Body of pancreas (tissue), 4 donors: ENCODE measurements at regions not wholly inside any gene's neighbourhood (a gene's known extent, or its start where the extent isn't known, plus 50 kb on each side); places are given as distances from the start of the nearest gene placed in this dataset.

Experiments used
- POLR2A ChIP-seq, 3 donors: fragments of 450-650 bp; IDR thresholded peaks; one replicate each; pipeline ENCODE4 v1.6.1; 2016; ENCODE audit warnings: antibody characterized with exemption in 3 of 3, mild to moderate bottlenecking in 2 of 3
- TF ChIP-seq, protein P1 (sequence below), 7 experiments: fragments of 450-650 bp in 4 of 7; fragments of 200-600 bp in 3 of 7; sonication (generic) in 3 of 7; IDR thresholded peaks; one replicate each; pipeline ENCODE4 v1.5.1; 2016 to 2019; ENCODE audit warnings: antibody characterized with exemption in 7 of 7

DNA sequence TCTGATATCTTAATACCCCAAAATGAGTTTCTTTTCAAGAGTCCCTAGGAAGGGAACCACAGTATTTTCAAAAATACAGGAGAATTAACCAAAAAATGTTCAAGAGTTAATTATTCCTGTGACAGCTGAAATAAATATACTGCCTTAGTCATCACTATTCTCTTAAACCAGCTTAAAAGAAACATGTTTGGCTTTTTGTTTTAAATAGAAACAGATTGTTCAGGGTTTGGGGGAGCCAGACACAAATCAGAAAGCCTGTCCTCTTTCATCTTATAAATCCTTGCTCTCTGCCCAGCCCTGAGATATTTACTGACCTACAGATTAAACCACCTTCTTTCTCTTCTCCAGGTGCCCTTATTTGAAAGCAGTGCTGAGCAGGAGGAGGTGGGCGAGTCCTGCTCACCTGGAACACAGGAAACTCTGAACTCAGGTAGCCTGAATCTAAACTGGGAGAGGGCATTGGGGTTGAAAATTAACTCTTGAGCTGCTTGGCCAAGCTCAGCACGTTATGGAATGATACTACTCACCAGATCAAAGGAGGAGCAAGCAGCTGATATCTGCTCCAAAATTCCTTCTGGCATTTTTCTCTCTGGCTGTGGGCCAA, 84.1 kb upstream of the SPRED1 start:
- TF ChIP-seq POLR2A (IDR thresholded peaks at IDR 0.05): no peak
- TF ChIP-seq, protein P1, sequence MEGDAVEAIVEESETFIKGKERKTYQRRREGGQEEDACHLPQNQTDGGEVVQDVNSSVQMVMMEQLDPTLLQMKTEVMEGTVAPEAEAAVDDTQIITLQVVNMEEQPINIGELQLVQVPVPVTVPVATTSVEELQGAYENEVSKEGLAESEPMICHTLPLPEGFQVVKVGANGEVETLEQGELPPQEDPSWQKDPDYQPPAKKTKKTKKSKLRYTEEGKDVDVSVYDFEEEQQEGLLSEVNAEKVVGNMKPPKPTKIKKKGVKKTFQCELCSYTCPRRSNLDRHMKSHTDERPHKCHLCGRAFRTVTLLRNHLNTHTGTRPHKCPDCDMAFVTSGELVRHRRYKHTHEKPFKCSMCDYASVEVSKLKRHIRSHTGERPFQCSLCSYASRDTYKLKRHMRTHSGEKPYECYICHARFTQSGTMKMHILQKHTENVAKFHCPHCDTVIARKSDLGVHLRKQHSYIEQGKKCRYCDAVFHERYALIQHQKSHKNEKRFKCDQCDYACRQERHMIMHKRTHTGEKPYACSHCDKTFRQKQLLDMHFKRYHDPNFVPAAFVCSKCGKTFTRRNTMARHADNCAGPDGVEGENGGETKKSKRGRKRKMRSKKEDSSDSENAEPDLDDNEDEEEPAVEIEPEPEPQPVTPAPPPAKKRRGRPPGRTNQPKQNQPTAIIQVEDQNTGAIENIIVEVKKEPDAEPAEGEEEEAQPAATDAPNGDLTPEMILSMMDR (IDR thresholded peaks at IDR 0.05): no peak
